ENCODE measurements at regions not wholly inside any gene's neighbourhood (a gene's known extent, or its start where the extent isn't known, plus 50 kb on each side); places are given as distances from the start of the nearest gene placed in this dataset.

GRCh38 chr6:149264629-149265028 is 52.9 kb upstream of the TAB2 start:
- no peaks in the 10 kb centered on the region for H3K4me1 ChIP-seq (ENCODE audit: control insufficient read depth, extremely low read depth, insufficient read depth, low read length)
- H3K4me2 ChIP-seq (ENCODE audit: control insufficient read depth, extremely low read depth, insufficient read depth, low read depth, low read length) = no peak overlapping the region
- no peaks in the 10 kb centered on the region for H3K36me3 ChIP-seq (ENCODE audit: control insufficient read depth in 2 of 2, extremely low read depth in 1 of 2, insufficient read depth in 2 of 2, low read length in 2 of 2)
- no peaks in the 10 kb centered on the region for H3K79me2 ChIP-seq (ENCODE audit: control insufficient read depth, insufficient read depth, low read length)
- no peak overlapping the region for H2AFZ ChIP-seq (ENCODE audit: control insufficient read depth, low read length)
- no peak overlapping the region for H3K27ac ChIP-seq (ENCODE audit: control insufficient read depth, insufficient read depth, low read length)
- H3K9me3 ChIP-seq (ENCODE audit: control insufficient read depth, low read depth, low read length) = no peaks in the 10 kb centered on the region
- H3K9ac ChIP-seq (ENCODE audit: control insufficient read depth, extremely low read depth, insufficient read depth, low read length) = no peak overlapping the region
- no peaks in the 10 kb centered on the region for H3K9me1 ChIP-seq (ENCODE audit: control insufficient read depth, extremely low read depth, insufficient read depth, low read length)
- no peaks in the 10 kb centered on the region for H4K20me1 ChIP-seq (ENCODE audit: control insufficient read depth, extremely low read depth, insufficient read depth, low read length)
- H3K4me3 ChIP-seq (ENCODE audit: control insufficient read depth in 2 of 3, extremely low read depth in 1 of 3, insufficient read depth in 2 of 3, low read depth in 1 of 3, low read length in 3 of 3) = no peak overlapping the region
- TF ChIP-seq CTCF (optimal IDR thresholded peaks at IDR 0.05 in 1 of 3, IDR thresholded peaks at IDR 0.05 in 1 of 3, conservative IDR thresholded peaks at IDR 0.05 in 1 of 3; ENCODE audit: extremely low read depth in 1 of 3, insufficient read depth in 2 of 3, low read length in 3 of 3) = no peak
- TF ChIP-seq EZH2 (IDR thresholded peaks at IDR 0.05; ENCODE audit: low read length) = no peak
- dilution Hi-C loops (cut with MboI; ENCODE audit: extremely low pct_ligation_motif_present, low sequenced_read_pairs) = no loop called here
- DNase-seq (ENCODE audit: low read depth, low spot score) (no peak), FAIRE-seq (no peak)
- peaks cover 3% of the 10 kb centered on the region for H3K27me3 ChIP-seq (ENCODE audit: control insufficient read depth, extremely low read depth, insufficient read depth, low read length)

- Histone ChIP-seq H3K4me3 (ENCODE audit: control insufficient read depth in 2 of 3, extremely low read depth in 1 of 3, insufficient read depth in 2 of 3, low read depth in 1 of 3, low read length in 3 of 3) (no peak overlapping the region), H3K36me3 (ENCODE audit: control insufficient read depth in 2 of 2, extremely low read depth in 1 of 2, insufficient read depth in 2 of 2, low read length in 2 of 2) (no peaks in the 10 kb centered on the region), H3K79me2 (ENCODE audit: control insufficient read depth, insufficient read depth, low read length) (no peaks in the 10 kb centered on the region), H3K27me3 (ENCODE audit: control insufficient read depth, extremely low read depth, insufficient read depth, low read length) (peaks cover 3% of the 10 kb centered on the region), H3K9me1 (ENCODE audit: control insufficient read depth, extremely low read depth, insufficient read depth, low read length) (no peaks in the 10 kb centered on the region), H3K27ac (ENCODE audit: control insufficient read depth, insufficient read depth, low read length) (no peak overlapping the region), H4K20me1 (ENCODE audit: control insufficient read depth, extremely low read depth, insufficient read depth, low read length) (no peaks in the 10 kb centered on the region), H3K4me1 (ENCODE audit: control insufficient read depth, extremely low read depth, insufficient read depth, low read length) (no peaks in the 10 kb centered on the region), H3K9ac (ENCODE audit: control insufficient read depth, extremely low read depth, insufficient read depth, low read length) (no peak overlapping the region), H3K9me3 (ENCODE audit: control insufficient read depth, low read depth, low read length) (no peaks in the 10 kb centered on the region), H3K4me2 (ENCODE audit: control insufficient read depth, extremely low read depth, insufficient read depth, low read depth, low read length) (no peak overlapping the region), H2AFZ (ENCODE audit: control insufficient read depth, low read length) (no peak overlapping the region)
- TF ChIP-seq EZH2 (IDR thresholded peaks at IDR 0.05; ENCODE audit: low read length) (no peak), CTCF (optimal IDR thresholded peaks at IDR 0.05 in 1 of 3, IDR thresholded peaks at IDR 0.05 in 1 of 3, conservative IDR thresholded peaks at IDR 0.05 in 1 of 3; ENCODE audit: extremely low read depth in 1 of 3, insufficient read depth in 2 of 3, low read length in 3 of 3) (no peak)
- no peak for FAIRE-seq
- no peak for DNase-seq (ENCODE audit: low read depth, low spot score)
- dilution Hi-C loops (cut with MboI; ENCODE audit: extremely low pct_ligation_motif_present, low sequenced_read_pairs) = no loop called here
Measured at GRCh38 chr6:149265945-149266344, 51.6 kb upstream of the TAB2 start.

All from keratinocyte (primary cell).